Amniotic epithelial cell (primary cell): ENCODE measurements at regions not wholly inside any gene's neighbourhood (a gene's known extent, or its start where the extent isn't known, plus 50 kb on each side); places are given as distances from the start of the nearest gene placed in this dataset.
A peak's percentile ranks its signal among the peaks of the same experiment; 100 is the strongest.

Experiments
- DNase-seq: peaks from one replicate; pipeline ENCODE4 v3.0.0-alpha.2; 2010; ENCODE audit warnings: low read depth

DNA sequence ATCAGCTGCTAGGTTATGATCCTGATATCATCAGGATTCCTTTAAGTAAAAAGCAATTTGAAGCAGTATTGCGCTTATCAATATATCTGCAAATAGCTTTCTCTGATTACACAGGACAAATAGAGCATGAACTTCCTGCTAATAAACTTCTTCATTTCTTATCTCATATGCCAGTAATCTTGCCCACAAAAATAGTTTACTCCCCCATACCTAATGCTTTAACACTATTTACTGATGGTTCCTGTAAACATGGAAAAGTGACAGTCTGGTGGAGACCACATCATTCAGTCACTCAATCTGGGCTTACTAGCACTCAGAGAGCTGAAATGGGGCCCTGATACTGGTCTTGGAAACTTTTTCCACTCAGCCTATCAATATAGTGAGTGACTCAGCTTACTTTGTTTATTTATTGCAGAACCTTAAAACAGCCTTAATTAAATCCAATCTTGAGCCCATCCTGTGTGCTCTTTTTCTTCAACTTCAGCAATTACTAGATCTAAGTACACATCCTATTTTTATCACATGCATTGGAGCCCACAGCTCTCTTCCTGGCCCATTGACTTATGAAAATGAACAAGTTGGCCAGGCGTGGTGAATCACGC is 1464.3 kb downstream of the UQCRFS1 start:
- DNase-seq: no peak

DNA sequence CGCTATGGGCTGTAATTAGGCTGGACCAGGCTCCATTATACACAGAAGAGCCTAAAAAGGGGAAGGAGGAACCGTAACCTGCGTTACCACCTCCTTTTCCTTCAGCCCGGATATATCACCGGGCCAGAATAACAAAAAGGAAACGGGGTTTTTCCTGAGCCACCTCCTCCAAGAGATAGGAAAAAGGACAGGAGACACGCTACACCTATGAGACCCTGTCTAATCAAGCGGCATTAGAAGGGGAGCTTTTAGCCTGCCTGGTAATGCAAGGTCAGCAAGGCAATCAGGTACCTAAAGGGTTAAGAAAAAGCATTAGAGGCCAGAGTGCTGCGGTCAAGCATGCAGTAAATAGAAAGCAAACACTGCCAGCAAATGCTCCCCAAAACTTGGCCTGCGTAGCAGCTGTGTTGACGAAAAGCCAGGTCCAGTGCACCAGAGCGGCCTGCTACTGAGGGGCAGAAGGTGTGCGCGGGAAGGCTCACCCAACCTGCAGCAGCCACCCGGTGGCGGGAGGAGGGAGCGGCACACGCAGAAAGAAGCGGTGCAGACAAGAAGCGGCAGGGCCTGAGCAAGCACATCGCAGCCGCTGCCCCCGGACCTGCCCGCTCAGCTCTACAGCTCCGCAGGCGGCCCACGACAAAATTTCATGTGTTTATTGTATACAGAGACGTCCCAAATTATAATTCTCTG is 1466.1 kb downstream of the UQCRFS1 start:
- peak; percentile 1 for DNase-seq

- DNase-seq: no peak
These were observed 1466.9 kb downstream of the UQCRFS1 start for GRCh38 chr19:27745978-27746542.

- no peak for DNase-seq
These were observed 1467.8 kb downstream of the UQCRFS1 start for GRCh38 chr19:27744926-27745768.

DNA sequence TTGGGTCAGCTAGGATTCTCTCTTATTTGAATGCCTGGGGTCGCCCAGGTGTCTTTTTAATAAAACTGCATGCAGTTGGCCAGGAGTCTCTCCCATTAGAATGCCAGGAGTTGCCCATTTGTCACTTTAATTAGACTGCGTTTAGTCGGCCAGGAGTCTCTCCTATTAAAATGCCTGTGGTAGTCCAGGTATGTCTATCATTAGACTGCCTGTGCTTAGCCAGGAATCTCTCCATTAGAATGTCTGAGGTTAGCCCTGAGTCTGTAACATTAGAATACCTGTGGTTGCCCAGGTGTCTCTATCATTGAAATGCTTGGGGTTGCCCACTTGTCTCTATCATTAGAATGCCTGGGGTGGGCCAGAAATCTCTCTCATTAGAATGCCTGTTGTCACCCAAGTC is 1470.9 kb downstream of the UQCRFS1 start:
- no peak for DNase-seq

DNA sequence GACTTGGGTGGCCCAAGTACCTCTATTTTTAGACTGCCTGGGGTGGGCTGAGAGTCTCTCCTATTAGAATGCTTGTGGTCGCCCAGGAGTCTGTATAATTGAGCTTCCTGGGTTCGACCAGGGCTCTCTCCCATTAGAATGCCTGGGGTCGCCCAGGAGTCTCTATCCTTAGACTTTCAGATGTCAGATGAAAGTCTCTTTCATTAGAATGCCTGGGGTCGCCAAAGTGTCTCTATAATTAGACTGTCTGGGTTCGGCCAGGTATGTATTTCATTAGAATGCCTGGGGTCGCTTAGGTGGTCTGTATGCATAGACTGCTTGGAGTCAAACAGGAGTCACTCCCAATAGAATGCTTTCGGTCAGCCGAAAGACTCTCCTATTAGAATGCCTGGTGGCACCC is 1471.7 kb downstream of the UQCRFS1 start:
- no peak for DNase-seq

GRCh38 chr19:27740396-27740795 is 1472.6 kb downstream of the UQCRFS1 start:
- no peak for DNase-seq

- no peak for DNase-seq
These were observed 1474.3 kb downstream of the UQCRFS1 start for GRCh38 chr19:27738569-27739193.

DNA sequence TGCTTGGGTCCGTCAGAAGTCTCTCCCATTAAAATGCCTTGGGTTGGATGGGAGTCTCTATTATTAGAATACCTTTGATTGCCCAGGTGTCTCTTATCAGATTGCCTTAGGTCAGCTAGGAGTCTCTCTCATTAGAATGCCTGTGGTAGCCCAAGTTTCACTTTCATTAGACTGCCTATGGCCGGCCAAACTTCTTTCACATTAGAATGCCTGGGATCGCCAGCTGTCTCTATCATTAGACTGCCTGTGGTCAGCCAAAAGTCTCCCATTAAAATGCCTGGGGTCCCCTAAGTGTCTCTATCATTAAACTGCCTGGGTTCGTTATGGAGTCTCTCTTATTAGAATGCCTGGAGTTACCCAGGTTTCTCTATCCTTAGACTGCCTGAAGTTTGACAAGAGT is 1476.7 kb downstream of the UQCRFS1 start:
- no peak for DNase-seq

DNA sequence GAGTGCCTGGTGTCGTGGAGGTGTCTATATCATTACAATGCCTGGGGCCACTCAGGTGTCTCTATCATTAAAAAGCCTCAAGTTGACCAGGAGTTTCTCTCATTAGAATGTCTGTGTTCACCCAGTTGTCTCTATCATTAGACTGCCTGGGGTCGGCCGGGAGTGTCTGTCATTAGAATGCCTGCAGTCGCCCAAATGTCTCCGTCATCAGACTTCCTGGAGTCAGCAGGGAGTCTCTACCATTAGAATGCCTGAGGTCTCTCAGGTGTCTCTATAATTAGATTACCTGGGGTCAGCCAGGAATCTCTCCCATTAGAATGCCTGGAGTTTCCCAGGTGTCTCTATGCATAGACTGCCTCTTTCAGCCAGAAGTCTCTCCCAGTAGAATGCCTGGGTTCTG is 1477.6 kb downstream of the UQCRFS1 start:
- DNase-seq: no peak

- DNase-seq: no peak
These were observed 1478.3 kb downstream of the UQCRFS1 start for GRCh38 chr19:27734496-27735220.

DNA sequence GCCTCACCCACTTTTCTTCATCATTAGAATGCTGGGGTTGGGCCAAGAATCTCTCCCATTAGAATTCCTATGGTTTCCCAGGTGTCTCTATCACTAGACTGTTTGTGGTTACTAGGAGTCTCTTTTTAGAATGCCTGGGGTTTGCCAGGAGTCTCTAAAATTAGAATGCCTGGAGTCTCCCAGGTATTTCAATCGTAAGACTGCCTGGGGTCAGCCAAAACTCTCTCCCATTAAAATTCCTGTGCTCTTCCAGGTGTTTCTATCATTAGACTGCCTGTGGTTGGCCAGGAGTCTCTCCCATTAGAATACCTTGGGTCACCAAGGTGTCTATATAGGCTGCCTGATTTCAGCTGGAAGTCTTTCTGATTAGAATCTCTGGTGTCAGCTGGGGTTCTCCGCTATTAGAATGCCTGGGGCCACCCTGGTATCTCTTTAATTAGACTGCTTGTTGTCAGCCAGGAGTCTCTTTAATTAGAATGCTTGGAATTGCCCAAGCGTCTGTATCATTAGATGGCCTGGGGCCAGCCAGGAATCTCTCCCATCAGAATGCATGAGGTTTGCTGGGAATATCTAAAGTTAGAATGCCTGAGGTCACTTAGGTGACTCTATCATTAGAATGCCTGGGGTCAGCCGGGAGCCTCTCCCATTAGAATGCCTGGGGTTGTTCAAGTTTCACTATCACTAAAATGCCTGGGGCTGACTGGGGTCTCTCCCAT is 1479.2 kb downstream of the UQCRFS1 start:
- no peak for DNase-seq

DNA sequence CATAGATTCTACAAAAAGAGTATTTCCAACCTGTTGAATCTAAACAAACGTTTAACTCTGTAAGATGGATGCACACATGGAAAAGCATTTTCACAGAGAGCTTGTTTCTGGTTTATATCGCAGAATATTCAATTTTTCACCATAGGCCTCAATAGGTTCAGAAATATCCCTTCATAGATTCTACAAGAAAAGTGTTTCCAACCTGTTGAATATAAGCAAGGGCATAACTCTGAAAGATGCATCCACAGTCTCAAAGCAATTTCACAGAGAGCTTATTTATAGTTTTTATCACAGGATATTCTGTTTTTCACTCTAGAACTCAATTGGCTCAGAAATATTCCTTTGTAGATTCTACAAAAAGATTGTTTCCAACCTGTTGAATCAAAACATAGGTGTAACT is 1483.6 kb downstream of the UQCRFS1 start:
- DNase-seq: no peak

DNA sequence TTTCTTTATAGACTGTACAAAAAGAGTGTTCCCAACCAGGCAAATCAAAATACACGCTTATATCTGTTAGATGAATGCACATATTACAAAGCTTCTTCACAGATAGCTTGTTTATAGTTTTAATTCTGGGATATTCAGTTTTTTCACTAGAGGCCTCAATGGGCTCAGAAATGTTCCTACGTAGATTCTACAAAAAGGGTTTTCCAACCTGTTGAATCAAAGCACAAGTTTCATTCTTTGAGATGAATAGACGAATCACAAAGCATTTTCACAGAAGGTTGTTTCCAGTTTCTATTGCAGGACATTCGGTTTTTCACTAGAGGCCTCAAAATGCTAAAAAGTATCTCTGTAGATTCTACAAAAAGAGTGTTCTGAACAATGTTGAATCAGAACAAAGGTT is 1490.3 kb downstream of the UQCRFS1 start:
- DNase-seq: no peak

DNA sequence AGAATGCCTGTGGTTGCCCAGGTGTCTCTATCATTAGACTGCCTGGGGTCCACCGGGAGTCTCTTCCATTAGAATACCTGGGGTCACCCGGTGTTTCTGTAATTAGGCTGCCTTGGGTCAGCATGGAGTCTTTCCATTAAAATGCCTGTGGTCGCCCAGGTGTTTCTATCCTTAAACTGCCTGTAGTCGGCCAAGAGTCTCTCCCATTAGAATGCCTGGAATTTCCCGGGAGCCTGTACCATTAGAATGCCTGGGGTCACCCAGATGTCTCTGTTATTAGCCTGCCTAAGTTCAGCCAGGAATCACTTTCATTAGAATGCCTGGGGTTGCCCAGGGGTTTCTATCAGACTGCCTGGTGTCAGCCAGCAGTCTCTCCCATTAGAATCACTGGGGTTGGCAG is 1492.8 kb downstream of the UQCRFS1 start:
- no peak for DNase-seq

DNA sequence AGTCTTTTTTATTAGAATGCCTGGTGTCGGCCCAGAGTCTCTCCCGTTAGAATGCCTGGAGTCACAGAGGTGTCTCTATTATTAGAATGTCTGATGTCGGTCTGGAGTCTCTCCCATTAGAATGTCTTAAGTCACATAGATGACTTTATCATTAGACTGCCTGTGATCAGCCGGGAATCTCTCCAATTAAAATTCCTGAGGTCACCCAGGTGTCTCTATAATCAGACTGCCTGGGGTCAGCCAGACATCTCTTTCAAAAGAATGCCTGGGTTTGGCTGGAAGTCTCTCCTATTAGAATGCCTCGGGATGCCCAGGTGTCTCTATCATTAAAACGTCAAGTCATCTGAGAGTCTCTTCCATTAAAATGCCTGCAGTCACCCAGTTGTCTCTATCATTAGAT is 1493.9 kb downstream of the UQCRFS1 start:
- no peak for DNase-seq

GRCh38 chr19:27718234-27718633 is 1494.7 kb downstream of the UQCRFS1 start:
- DNase-seq: no peak

GRCh38 chr19:27717825-27718224 is 1495.1 kb downstream of the UQCRFS1 start:
- DNase-seq: no peak

DNA sequence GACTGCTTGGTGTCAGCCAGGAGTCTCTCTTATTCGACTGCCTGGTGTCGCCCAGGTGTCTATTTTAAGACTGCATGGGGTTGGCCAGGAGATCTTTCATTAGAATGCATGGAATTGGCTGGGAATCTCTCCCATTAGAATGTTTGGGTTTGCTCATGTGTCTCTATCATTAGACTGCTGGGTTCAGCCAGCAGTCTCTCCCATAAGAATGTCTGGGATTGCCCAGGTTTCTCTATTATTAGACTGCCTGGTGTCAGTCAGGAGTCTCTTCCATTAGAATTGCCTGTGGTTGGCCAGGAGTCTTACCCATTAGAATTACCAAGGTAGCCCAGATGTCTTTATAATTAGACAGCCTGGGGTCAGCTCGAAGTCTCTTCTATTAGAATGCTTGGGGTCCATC is 1496.0 kb downstream of the UQCRFS1 start:
- no peak for DNase-seq

DNA sequence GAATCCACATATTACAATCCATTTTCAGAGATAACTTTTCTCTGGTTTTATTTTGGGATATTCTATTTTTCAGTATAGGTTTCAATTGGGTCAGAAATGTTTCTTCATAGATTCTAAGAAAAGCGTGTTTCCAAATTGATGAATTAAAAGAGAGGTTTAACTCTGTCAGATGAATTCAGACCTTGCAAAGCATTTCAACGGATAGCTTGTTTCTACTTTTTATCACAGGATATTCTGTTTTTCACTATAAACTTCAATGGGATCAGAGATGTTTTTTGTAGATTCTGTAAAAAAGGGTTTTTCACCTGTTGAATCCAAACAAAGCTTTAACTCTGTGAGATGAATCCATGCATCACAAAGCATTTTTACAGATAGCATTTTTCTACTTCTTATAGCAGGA is 1498.1 kb downstream of the UQCRFS1 start:
- no peak for DNase-seq

- DNase-seq: no peak
These were observed 1503.5 kb downstream of the UQCRFS1 start for GRCh38 chr19:27709496-27709895.
